ENCODE measurements at regions not wholly inside any gene's neighbourhood (a gene's known extent, or its start where the extent isn't known, plus 50 kb on each side); places are given as distances from the start of the nearest gene placed in this dataset.

DNA sequence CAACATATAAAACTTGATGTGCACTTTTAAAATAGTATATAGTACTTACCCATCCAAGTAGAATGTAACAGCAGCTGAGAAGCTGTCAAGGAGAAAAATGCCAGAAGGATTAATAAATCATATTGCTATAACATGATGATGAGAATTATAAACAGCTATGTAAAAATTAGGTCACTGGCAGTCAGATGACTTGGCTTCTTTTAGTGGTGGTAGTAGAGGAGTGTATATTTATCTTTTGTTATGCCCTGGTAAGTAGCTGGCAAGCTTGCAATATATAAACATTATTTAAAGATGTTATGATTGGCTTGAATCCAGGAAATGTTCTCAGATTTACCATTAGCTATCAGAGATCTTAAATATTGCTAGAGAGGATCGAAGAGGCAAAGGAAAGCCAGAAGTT, 471.0 kb upstream of the MGAT4C start:
- H3K4me1 Mint-ChIP-seq (ENCODE audit: low read depth): peaks cover 29% of the 10 kb centered on the region
- no peak for DNase-seq
- H3K36me3 Mint-ChIP-seq (ENCODE audit: low read depth): no peaks in the 10 kb centered on the region
- H3K9me3 Mint-ChIP-seq: no peaks in the 10 kb centered on the region
- H3K27me3 Mint-ChIP-seq (ENCODE audit: insufficient read depth): no peaks in the 10 kb centered on the region
- TF ChIP-seq, protein P1, sequence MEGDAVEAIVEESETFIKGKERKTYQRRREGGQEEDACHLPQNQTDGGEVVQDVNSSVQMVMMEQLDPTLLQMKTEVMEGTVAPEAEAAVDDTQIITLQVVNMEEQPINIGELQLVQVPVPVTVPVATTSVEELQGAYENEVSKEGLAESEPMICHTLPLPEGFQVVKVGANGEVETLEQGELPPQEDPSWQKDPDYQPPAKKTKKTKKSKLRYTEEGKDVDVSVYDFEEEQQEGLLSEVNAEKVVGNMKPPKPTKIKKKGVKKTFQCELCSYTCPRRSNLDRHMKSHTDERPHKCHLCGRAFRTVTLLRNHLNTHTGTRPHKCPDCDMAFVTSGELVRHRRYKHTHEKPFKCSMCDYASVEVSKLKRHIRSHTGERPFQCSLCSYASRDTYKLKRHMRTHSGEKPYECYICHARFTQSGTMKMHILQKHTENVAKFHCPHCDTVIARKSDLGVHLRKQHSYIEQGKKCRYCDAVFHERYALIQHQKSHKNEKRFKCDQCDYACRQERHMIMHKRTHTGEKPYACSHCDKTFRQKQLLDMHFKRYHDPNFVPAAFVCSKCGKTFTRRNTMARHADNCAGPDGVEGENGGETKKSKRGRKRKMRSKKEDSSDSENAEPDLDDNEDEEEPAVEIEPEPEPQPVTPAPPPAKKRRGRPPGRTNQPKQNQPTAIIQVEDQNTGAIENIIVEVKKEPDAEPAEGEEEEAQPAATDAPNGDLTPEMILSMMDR (IDR thresholded peaks at IDR 0.05): no peak
- H3K27ac Mint-ChIP-seq: no peak overlapping the region
- no peak overlapping the region for H3K4me3 Mint-ChIP-seq

DNA sequence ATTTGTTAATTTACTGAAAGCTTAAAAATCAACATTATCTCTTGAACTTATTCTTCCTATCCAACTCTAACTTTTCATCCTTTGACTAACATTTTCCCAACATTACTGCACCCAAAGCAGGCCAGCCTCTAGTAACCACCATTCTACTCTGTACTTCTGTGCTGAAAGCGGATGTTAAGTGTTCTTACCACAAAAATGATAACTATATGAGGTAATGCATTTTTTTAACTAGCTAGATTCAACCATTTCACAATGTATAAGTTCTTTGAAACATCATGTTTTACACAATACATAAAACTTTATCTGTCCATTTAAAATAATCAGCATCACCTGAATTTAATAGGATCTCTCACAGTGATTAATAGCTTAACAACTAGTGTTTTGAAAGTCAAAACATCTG, 468.5 kb upstream of the MGAT4C start:
- no peaks in the 10 kb centered on the region; the same call in 1 of the 2 replicates for H3K9me3 Mint-ChIP-seq
- TF ChIP-seq, protein P1 (IDR thresholded peaks at IDR 0.05): no peak
- peak overlapping the region; percentile 46 for H3K27ac Mint-ChIP-seq
- DNase-seq: peak; percentile 53
- H3K4me1 Mint-ChIP-seq (ENCODE audit: low read depth): peaks cover 32% of the 10 kb centered on the region
- no peaks in the 10 kb centered on the region for H3K36me3 Mint-ChIP-seq (ENCODE audit: low read depth)
- H3K27me3 Mint-ChIP-seq (ENCODE audit: insufficient read depth): no peaks in the 10 kb centered on the region
- H3K4me3 Mint-ChIP-seq: no peak overlapping the region

DNA sequence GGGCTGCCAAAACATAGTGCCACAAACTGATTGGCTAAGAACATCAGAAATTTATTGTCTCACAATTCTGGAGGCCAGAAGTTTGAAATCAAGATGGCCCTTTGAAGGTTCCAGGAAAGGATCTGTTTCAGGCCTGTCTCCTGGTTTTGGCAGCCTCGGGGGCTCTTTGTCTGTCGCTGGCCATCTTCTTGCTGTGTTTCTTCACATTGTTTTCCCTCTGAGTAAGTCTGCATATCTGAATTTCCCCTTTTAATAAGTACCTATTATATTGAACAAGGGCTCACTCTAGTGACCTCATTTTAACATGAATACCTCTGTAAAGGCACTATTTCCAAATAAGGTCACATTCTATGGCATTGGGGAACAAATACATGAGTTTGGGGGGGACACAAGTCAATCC, 467.1 kb upstream of the MGAT4C start:
- peaks cover 10% of the 10 kb centered on the region for H3K9me3 Mint-ChIP-seq
- TF ChIP-seq, protein P1 (IDR thresholded peaks at IDR 0.05): no peak
- no peak overlapping the region for H3K27ac Mint-ChIP-seq
- peaks cover 40% of the 10 kb centered on the region for H3K4me1 Mint-ChIP-seq (ENCODE audit: low read depth)
- no peak for DNase-seq
- H3K36me3 Mint-ChIP-seq (ENCODE audit: low read depth): peaks cover 6% of the 10 kb centered on the region
- H3K27me3 Mint-ChIP-seq (ENCODE audit: insufficient read depth): no peaks in the 10 kb centered on the region
- H3K4me3 Mint-ChIP-seq: no peak overlapping the region

DNA sequence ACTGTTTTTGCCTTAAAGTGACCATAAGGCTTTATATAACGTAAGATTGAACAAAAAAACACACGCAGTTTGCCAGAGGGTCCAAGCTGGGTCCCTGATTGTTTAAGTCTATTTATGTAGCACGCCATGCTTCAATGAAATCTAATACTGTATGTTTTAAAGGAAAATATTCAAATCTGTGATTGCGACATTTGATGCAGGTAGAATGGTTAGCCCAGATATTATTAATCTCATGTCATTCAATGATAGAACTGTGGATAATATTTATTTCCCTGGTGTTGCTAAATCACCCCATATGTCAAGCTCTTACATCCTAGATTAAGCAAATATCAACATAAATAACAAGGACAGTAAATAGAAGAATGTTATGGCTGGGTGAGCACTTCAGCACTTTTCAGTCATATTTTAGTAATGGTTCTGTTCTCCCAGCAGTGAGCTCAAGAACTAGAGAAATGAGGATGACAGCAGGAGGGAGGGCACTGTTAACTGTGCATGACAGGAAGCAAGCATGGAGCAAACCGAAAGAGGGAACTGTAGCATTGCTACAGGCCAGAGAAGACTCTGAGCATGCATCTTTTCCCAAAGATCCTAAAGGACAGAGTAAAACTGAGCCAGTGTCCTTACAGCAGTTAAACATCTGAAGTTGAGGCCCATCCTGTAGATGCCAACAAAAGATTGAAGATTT, 465.7 kb upstream of the MGAT4C start:
- H3K36me3 Mint-ChIP-seq (ENCODE audit: low read depth): peaks cover 6% of the 10 kb centered on the region
- H3K27me3 Mint-ChIP-seq (ENCODE audit: insufficient read depth): no peaks in the 10 kb centered on the region
- H3K9me3 Mint-ChIP-seq: peaks cover 10% of the 10 kb centered on the region
- H3K4me1 Mint-ChIP-seq (ENCODE audit: low read depth): peaks cover 33% of the 10 kb centered on the region
- H3K4me3 Mint-ChIP-seq: no peak overlapping the region
- no peak for DNase-seq
- no peak overlapping the region for H3K27ac Mint-ChIP-seq
- TF ChIP-seq, protein P1 (IDR thresholded peaks at IDR 0.05): no peak

DNA sequence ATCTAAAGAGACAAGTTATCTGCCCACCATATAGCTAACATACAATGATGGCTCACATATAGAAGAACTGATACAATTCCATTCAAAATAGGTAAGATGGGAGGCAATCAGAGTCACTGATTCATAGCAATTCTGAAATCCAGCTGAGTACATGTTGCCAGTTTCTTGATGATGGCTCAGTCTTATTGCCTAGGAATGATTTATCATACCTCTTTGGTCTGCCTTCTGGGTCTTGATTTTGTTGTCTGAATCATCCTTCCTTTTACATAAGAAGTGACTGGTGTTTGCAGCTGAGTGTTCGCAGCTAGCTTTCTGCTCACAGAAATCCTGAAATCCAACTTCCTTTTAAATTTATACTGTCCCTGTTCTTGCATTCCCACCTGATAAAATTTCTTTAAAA, 463.2 kb upstream of the MGAT4C start:
- H3K9me3 Mint-ChIP-seq: peaks cover 10% of the 10 kb centered on the region
- no peak overlapping the region for H3K4me3 Mint-ChIP-seq
- peaks cover 30% of the 10 kb centered on the region for H3K4me1 Mint-ChIP-seq (ENCODE audit: low read depth)
- no peaks in the 10 kb centered on the region for H3K27me3 Mint-ChIP-seq (ENCODE audit: insufficient read depth)
- peaks cover 9% of the 10 kb centered on the region for H3K36me3 Mint-ChIP-seq (ENCODE audit: low read depth)
- DNase-seq: peak; percentile 45
- TF ChIP-seq, protein P1 (IDR thresholded peaks at IDR 0.05): no peak
- H3K27ac Mint-ChIP-seq: no peak overlapping the region
